Cardiac muscle cell (in vitro differentiated cells and primary cell): ENCODE measurements at regions not wholly inside any gene's neighbourhood (a gene's known extent, or its start where the extent isn't known, plus 50 kb on each side); places are given as distances from the start of the nearest gene placed in this dataset.

Experiments used
- DNase-seq, 2 donors: peaks; one replicate each; pipeline versions ENCODE4 v3.0.0 to v3.0.0-alpha.2; 2010 to 2017; ENCODE audit warnings: low read depth in 1 of 2, low spot score in 1 of 2
- H3K27ac ChIP-seq: fragments of 200-600 bp; sonication (generic); 2 replicates; pipeline ENCODE4 v1.5.1; 2016
- H3K27me3 ChIP-seq: fragments of 200-600 bp; sonication (generic); 2 replicates; pipeline ENCODE4 v1.6.0; 2016; ENCODE audit warnings: control low read depth
- H3K36me3 ChIP-seq: fragments of 200-600 bp; sonication (generic); 2 replicates; pipeline ENCODE4 v1.5.1; 2016; ENCODE audit warnings: control low read depth
- H3K4me1 ChIP-seq: fragments of 200-600 bp; sonication (generic); 2 replicates; pipeline ENCODE4 v1.8.1; 2017; ENCODE audit warnings: low read depth, mild to moderate bottlenecking, mixed run types
- H3K4me3 ChIP-seq: fragments of 200-600 bp; sonication (generic); 2 replicates; pipeline ENCODE4 v1.5.1; 2016; ENCODE audit warnings: mild to moderate bottlenecking
- H3K9me3 ChIP-seq: fragments of 200-600 bp; sonication (generic); 2 replicates; pipeline ENCODE4 v1.5.1; 2017; ENCODE audit warnings: low read depth, mild to moderate bottlenecking, control low read depth
- CTCF ChIP-seq: IDR thresholded peaks from 2 replicates; pipeline ENCODE4 v1.5.1; 2012; ENCODE audit warnings: low read depth, mild to moderate bottlenecking, low read length

GRCh38 chr7:94843553-94843952 lies 63.8 kb upstream of the PPP1R9A start:
- H3K4me1 ChIP-seq, result no peaks in the 10 kb centered on the region
- no peaks in the 10 kb centered on the region for H3K9me3 ChIP-seq
- no peaks in the 10 kb centered on the region for H3K36me3 ChIP-seq
- no peak for TF ChIP-seq CTCF
- H3K4me3 ChIP-seq, result no peak overlapping the region
- no peak for DNase-seq
- H3K27me3 ChIP-seq, result no peaks in the 10 kb centered on the region
- no peak overlapping the region for H3K27ac ChIP-seq

- DNase-seq, result no peak
- no peak for TF ChIP-seq CTCF
- no peaks in the 10 kb centered on the region for H3K9me3 ChIP-seq
- H3K4me3 ChIP-seq, result no peak overlapping the region
- H3K4me1 ChIP-seq, result no peaks in the 10 kb centered on the region
- H3K36me3 ChIP-seq, result no peaks in the 10 kb centered on the region
- H3K27ac ChIP-seq, result no peak overlapping the region
- H3K27me3 ChIP-seq, result no peaks in the 10 kb centered on the region
Observed at GRCh38 chr7:94848531-94848930, 58.9 kb upstream of the PPP1R9A start.

GRCh38 chr7:94848992-94849576 lies 58.3 kb upstream of the PPP1R9A start:
- TF ChIP-seq CTCF, result no peak
- H3K27ac ChIP-seq, result no peak overlapping the region
- H3K9me3 ChIP-seq, result no peaks in the 10 kb centered on the region
- no peaks in the 10 kb centered on the region for H3K4me1 ChIP-seq
- no peak overlapping the region for H3K4me3 ChIP-seq
- no peaks in the 10 kb centered on the region for H3K36me3 ChIP-seq
- no peak for DNase-seq
- no peaks in the 10 kb centered on the region for H3K27me3 ChIP-seq

- Histone ChIP-seq H3K27ac (no peak overlapping the region), H3K9me3 (no peaks in the 10 kb centered on the region), H3K36me3 (no peaks in the 10 kb centered on the region), H3K4me3 (no peak overlapping the region), H3K27me3 (no peaks in the 10 kb centered on the region), H3K4me1 (no peaks in the 10 kb centered on the region)
- TF ChIP-seq CTCF, result no peak
- no peak for DNase-seq
Observed at GRCh38 chr7:94849636-94850208, 57.7 kb upstream of the PPP1R9A start.

GRCh38 chr7:94855589-94855988 lies 51.8 kb upstream of the PPP1R9A start:
- no peak for TF ChIP-seq CTCF
- Histone ChIP-seq H3K27me3 (no peaks in the 10 kb centered on the region), H3K36me3 (no peaks in the 10 kb centered on the region), H3K9me3 (no peaks in the 10 kb centered on the region), H3K4me1 (no peaks in the 10 kb centered on the region), H3K4me3 (no peak overlapping the region), H3K27ac (no peak overlapping the region)
- DNase-seq, result no peak
